ENCODE measurements at regions not wholly inside any gene's neighbourhood (a gene's known extent, or its start where the extent isn't known, plus 50 kb on each side); places are given as distances from the start of the nearest gene placed in this dataset.

DNA sequence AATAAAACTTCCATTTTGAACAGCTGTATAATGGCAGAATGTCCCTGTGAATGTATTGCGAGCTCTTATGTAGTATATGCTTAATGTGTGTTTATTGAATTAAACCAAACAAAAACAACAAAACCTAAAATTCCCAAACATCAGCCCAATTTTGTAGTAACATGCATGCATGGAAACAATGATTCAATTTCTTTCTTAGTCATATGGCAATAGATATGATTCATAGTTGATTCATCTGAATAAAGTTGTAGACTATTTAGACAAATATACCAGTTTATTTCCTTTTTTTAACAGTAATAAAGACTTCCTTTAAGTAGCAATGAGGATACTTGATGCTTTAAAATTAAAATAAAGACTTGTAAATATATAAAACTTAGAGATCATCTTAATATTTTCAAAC lies 670.6 kb downstream of the CD109 start:
- H3K27me3 ChIP-seq (ENCODE audit: control insufficient read depth, low read length), result no peaks in the 10 kb centered on the region
- no peak overlapping the region for H3K4me3 ChIP-seq (ENCODE audit: low read length)
- H3K4me2 ChIP-seq (ENCODE audit: low read length), result no peak overlapping the region
- H4K20me1 ChIP-seq (ENCODE audit: control insufficient read depth, insufficient read depth, low read depth, low read length), result no peaks in the 10 kb centered on the region
- no peaks in the 10 kb centered on the region for H3K9me3 ChIP-seq (ENCODE audit: control insufficient read depth, insufficient read depth, low read length)
- no peaks in the 10 kb centered on the region for H3K9me2 ChIP-seq (replicated peaks; ENCODE audit: control insufficient read depth, low read length)
- H3K36me3 ChIP-seq (ENCODE audit: control insufficient read depth, low read length), result no peaks in the 10 kb centered on the region
- H3K27ac ChIP-seq (ENCODE audit: low read depth, low read length), result no peak overlapping the region
- no peak for TF ChIP-seq EZH2phosphoT487 (IDR thresholded peaks at IDR 0.05; ENCODE audit: borderline replicate concordance, low read length)
- TF ChIP-seq, protein P1, sequence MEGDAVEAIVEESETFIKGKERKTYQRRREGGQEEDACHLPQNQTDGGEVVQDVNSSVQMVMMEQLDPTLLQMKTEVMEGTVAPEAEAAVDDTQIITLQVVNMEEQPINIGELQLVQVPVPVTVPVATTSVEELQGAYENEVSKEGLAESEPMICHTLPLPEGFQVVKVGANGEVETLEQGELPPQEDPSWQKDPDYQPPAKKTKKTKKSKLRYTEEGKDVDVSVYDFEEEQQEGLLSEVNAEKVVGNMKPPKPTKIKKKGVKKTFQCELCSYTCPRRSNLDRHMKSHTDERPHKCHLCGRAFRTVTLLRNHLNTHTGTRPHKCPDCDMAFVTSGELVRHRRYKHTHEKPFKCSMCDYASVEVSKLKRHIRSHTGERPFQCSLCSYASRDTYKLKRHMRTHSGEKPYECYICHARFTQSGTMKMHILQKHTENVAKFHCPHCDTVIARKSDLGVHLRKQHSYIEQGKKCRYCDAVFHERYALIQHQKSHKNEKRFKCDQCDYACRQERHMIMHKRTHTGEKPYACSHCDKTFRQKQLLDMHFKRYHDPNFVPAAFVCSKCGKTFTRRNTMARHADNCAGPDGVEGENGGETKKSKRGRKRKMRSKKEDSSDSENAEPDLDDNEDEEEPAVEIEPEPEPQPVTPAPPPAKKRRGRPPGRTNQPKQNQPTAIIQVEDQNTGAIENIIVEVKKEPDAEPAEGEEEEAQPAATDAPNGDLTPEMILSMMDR (IDR thresholded peaks at IDR 0.05; ENCODE audit: low read depth, low read length, poor library complexity, severe bottlenecking), result no peak
- no peaks in the 10 kb centered on the region for H3K79me2 ChIP-seq (ENCODE audit: control insufficient read depth, low read length)
- H3K4me1 ChIP-seq (ENCODE audit: control insufficient read depth, low read length), result no peaks in the 10 kb centered on the region
- H3F3A ChIP-seq (ENCODE audit: control insufficient read depth, insufficient read depth), result no peaks in the 10 kb centered on the region

DNA sequence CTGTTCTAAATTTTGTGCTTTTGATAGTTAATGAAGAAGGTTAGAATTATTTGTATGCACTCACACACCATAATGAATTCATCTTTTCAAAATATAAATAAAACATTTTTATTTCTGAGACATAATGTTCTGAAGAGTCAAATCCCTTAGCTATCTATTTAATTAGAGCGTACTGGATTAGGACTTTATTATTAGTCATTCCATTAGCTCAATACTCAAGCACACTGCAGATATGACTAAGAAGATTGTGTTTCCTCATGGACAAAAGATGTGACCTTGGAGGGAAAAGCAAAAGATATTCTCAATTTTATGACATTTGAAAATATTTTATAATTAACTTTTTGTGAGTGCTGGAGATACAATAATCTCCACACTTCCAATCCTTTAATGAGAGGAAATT lies 666.4 kb downstream of the CD109 start:
- H3K9me2 ChIP-seq (replicated peaks; ENCODE audit: control insufficient read depth, low read length), result no peaks in the 10 kb centered on the region
- no peak overlapping the region for H3K4me2 ChIP-seq (ENCODE audit: low read length)
- no peaks in the 10 kb centered on the region for H3K4me1 ChIP-seq (ENCODE audit: control insufficient read depth, low read length)
- H3K79me2 ChIP-seq (ENCODE audit: control insufficient read depth, low read length), result no peaks in the 10 kb centered on the region
- H3K4me3 ChIP-seq (ENCODE audit: low read length), result no peak overlapping the region
- no peak for TF ChIP-seq EZH2phosphoT487 (IDR thresholded peaks at IDR 0.05; ENCODE audit: borderline replicate concordance, low read length)
- TF ChIP-seq, protein P1 (IDR thresholded peaks at IDR 0.05; ENCODE audit: low read depth, low read length, poor library complexity, severe bottlenecking), result no peak
- H3K36me3 ChIP-seq (ENCODE audit: control insufficient read depth, low read length), result no peaks in the 10 kb centered on the region
- no peaks in the 10 kb centered on the region for H4K20me1 ChIP-seq (ENCODE audit: control insufficient read depth, insufficient read depth, low read depth, low read length)
- H3K9me3 ChIP-seq (ENCODE audit: control insufficient read depth, insufficient read depth, low read length), result no peaks in the 10 kb centered on the region
- H3F3A ChIP-seq (ENCODE audit: control insufficient read depth, insufficient read depth), result no peaks in the 10 kb centered on the region
- H3K27ac ChIP-seq (ENCODE audit: low read depth, low read length), result no peak overlapping the region
- H3K27me3 ChIP-seq (ENCODE audit: control insufficient read depth, low read length), result no peaks in the 10 kb centered on the region

DNA sequence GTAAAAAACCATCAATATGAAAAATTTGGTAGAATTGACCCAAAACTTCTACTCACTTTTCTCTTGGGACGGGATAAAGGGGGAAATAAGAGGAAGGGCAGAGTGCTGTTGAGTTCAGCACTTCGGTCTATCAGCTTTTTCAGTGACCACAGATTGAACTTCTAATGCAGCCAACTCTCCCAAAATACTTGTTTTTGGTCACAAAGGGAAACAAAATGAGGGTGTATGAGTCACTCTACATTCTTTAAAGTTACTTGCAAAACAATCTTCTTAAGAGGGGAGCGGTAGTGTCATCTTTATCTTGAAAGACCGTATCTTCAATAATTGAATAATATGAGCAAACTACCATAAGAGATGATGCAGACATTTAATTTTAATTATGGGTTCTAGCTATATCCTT lies 661.3 kb downstream of the CD109 start:
- no peak overlapping the region for H3K27ac ChIP-seq (ENCODE audit: low read depth, low read length)
- H3K4me3 ChIP-seq (ENCODE audit: low read length), result no peak overlapping the region

More for the DNA sequence above, 661.3 kb downstream of the CD109 start:
- H4K20me1 ChIP-seq (ENCODE audit: control insufficient read depth, insufficient read depth, low read depth, low read length), result no peaks in the 10 kb centered on the region
- H3K27me3 ChIP-seq (ENCODE audit: control insufficient read depth, low read length), result no peaks in the 10 kb centered on the region
- TF ChIP-seq, protein P1 (IDR thresholded peaks at IDR 0.05; ENCODE audit: low read depth, low read length, poor library complexity, severe bottlenecking), result no peak
- no peak for TF ChIP-seq EZH2phosphoT487 (IDR thresholded peaks at IDR 0.05; ENCODE audit: borderline replicate concordance, low read length)
- no peaks in the 10 kb centered on the region for H3K9me2 ChIP-seq (replicated peaks; ENCODE audit: control insufficient read depth, low read length)
- H3F3A ChIP-seq (ENCODE audit: control insufficient read depth, insufficient read depth), result no peaks in the 10 kb centered on the region
- no peaks in the 10 kb centered on the region for H3K9me3 ChIP-seq (ENCODE audit: control insufficient read depth, insufficient read depth, low read length)
- H3K4me2 ChIP-seq (ENCODE audit: low read length), result no peak overlapping the region
- no peaks in the 10 kb centered on the region for H3K79me2 ChIP-seq (ENCODE audit: control insufficient read depth, low read length)
- H3K4me1 ChIP-seq (ENCODE audit: control insufficient read depth, low read length), result no peaks in the 10 kb centered on the region
- H3K36me3 ChIP-seq (ENCODE audit: control insufficient read depth, low read length), result no peaks in the 10 kb centered on the region
